HEK293 (cell line): ENCODE measurements at regions not wholly inside any gene's neighbourhood (a gene's known extent, or its start where the extent isn't known, plus 50 kb on each side); places are given as distances from the start of the nearest gene placed in this dataset.
A peak's percentile ranks its signal among the peaks of the same experiment; 100 is the strongest.
"Not testable (repeated sequence)": the region's sequence is repeated elsewhere in the genome, so short reads cannot be mapped to it uniquely, and the experiment has no call there.

ENCODE experiments used
- CTCF ChIA-PET: fragments of 350-600 bp; formaldehyde crosslinking; extraction: SDS; loops from one replicate; lab custom pipeline; 2021; ENCODE audit warnings: antibody characterized with exemption; lab: Yijun Ruan, JAX
- POLR2A ChIA-PET: fragments of 300-600 bp; formaldehyde crosslinking; extraction: SDS; loops from one replicate; lab custom pipeline; 2020; ENCODE audit warnings: antibody characterized with exemption, inconsistent platforms; lab: Yijun Ruan, JAX
- H3K27ac ChIP-seq: fragments of 200-500 bp; sonication (Bioruptor generic); 2 replicates; pipeline ENCODE4 v1.5.1; 2014; ENCODE audit warnings: low read depth, low read length, control low read depth, inconsistent platforms; ENCODE audit errors: extremely low read depth
- H3K36me3 ChIP-seq, 2 experiments: fragments of 200-500 bp in 1 of 2; sonication (Bioruptor generic) in 1 of 2; 1 replicate in 1 of 2; 2 replicates in 1 of 2; pipeline ENCODE4 v1.5.1; 2014 to 2017; ENCODE audit warnings: inconsistent platforms in 2 of 2, low read length in 2 of 2; ENCODE audit not compliant: control insufficient read depth in 2 of 2, insufficient read depth in 1 of 2
- H3K4me1 ChIP-seq: fragments of 200-500 bp; sonication (Bioruptor generic); 2 replicates; pipeline ENCODE4 v1.5.1; 2014; ENCODE audit warnings: mild to moderate bottlenecking, low read length, inconsistent platforms; ENCODE audit not compliant: control insufficient read depth, insufficient read depth
- H3K4me3 ChIP-seq: 2 replicates; pipeline ENCODE4 v1.5.1; 2011; ENCODE audit warnings: low read depth, mild to moderate bottlenecking, control low read depth, low read length, moderate library complexity
- H3K9me3 ChIP-seq: fragments of 200-500 bp; sonication (Bioruptor generic); 2 replicates; pipeline ENCODE4 v1.5.1; 2014; ENCODE audit warnings: low read depth, low read length, inconsistent platforms; ENCODE audit not compliant: control insufficient read depth, insufficient read depth
- ZNF654 ChIP-seq: fragments of 450-650 bp; formaldehyde crosslinking; IDR thresholded peaks from 2 replicates; pipeline ENCODE4 v1.5.1; 2016; ENCODE audit warnings: low read depth, missing biosample characterization, missing genetic modification characterization
- TF ChIP-seq, protein P1 (sequence below): fragments of 450-650 bp; formaldehyde crosslinking; IDR thresholded peaks from 2 replicates; pipeline ENCODE4 v1.5.1; 2016; ENCODE audit warnings: missing biosample characterization, missing genetic modification characterization

- H3K36me3 ChIP-seq, POLR2A ChIA-PET, H3K9me3 ChIP-seq, H3K4me3 ChIP-seq, H3K27ac ChIP-seq, H3K4me1 ChIP-seq: not testable (repeated sequence)
- peak; percentile 36 for TF ChIP-seq ZNF654 (tag by site-specific recombination)
- TF ChIP-seq, protein P1, sequence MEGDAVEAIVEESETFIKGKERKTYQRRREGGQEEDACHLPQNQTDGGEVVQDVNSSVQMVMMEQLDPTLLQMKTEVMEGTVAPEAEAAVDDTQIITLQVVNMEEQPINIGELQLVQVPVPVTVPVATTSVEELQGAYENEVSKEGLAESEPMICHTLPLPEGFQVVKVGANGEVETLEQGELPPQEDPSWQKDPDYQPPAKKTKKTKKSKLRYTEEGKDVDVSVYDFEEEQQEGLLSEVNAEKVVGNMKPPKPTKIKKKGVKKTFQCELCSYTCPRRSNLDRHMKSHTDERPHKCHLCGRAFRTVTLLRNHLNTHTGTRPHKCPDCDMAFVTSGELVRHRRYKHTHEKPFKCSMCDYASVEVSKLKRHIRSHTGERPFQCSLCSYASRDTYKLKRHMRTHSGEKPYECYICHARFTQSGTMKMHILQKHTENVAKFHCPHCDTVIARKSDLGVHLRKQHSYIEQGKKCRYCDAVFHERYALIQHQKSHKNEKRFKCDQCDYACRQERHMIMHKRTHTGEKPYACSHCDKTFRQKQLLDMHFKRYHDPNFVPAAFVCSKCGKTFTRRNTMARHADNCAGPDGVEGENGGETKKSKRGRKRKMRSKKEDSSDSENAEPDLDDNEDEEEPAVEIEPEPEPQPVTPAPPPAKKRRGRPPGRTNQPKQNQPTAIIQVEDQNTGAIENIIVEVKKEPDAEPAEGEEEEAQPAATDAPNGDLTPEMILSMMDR (tag by site-specific recombination) = peak; percentile 31; the same call in 1 of the 2 replicates
- CTCF ChIA-PET = interaction anchor here (0.6 to 2.1 kb wide), 8 partner anchors 10 to 273 kb away, joined by 3 to 8 read pairs (median 4); no protein-coding TSS in a partner anchor
Observed at GRCh38 chr3:75422101-75422945, 241.8 kb upstream of the FRG2C start.

DNA sequence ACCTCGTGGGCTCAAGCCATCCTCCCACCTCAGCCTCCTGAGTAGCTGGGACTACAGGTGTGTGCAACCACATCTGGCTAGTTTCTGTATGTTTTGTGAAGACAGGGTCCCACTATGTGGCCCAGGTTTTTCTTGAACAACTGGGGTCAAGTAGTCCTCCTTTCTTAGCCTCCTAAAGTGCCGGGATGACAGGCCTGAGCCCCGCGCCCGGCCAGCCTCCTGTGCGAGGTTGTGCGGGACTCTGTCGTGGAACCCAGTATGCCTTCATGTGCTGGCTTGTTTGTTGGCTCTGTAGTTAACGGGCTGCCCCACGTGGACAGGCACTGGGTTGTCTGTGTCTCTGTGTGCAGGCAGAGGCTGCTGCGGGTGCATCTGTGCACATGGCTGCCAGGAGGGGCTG, 238.7 kb upstream of the FRG2C start:
- peaks cover 0 to 16% of the 10 kb centered on the region in 2 experiments; a peak in 2 of 3 replicates for H3K36me3 ChIP-seq
- POLR2A ChIA-PET, H3K27ac ChIP-seq, H3K4me3 ChIP-seq, H3K9me3 ChIP-seq, CTCF ChIA-PET, H3K4me1 ChIP-seq: not testable (repeated sequence)

DNA sequence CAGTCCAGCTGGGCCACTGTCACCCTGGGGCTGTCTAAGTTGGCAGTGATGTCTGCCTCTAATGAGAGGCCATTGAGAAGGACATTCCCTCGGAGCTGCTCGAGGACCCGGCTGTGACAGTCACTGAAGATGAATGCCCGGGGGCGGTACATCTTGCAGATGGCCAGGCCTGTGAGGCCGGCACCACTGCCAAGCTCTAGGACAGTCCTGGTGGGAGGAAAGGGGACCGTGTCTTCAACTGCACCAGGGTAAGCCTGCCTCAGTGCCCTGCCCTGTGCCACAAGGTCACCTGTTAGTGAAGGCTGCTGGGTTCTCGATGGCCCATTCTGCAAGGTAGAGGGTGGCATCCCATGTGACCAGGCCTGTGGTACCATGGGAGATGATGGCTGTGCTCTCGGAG, 236.6 kb upstream of the FRG2C start:
- H3K27ac ChIP-seq, H3K9me3 ChIP-seq, CTCF ChIA-PET, H3K4me1 ChIP-seq, POLR2A ChIA-PET, H3K4me3 ChIP-seq: not testable (repeated sequence)
- H3K36me3 ChIP-seq = peaks cover 0 to 25% of the 10 kb centered on the region in 2 experiments; a peak in 2 of 3 replicates

DNA sequence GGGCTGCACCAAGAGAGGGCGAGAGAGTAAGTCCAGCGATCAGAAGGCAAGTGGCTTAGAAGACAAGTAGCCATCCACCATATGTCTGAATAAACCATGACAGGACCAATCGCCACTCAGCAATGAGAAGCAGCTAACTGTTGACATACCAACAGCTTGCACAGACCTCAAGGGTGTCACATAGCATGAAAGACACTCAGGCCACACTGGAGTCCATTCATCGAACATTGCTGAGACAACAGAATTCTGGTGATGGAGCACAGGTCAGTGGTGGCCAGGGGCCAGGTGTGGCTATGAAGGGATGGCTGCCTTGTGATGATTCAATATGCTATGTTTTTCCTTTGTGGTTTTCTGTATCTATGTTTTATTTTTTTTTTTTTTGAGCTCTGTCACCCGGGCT, 236.2 kb upstream of the FRG2C start:
- H3K36me3 ChIP-seq = peaks cover 0 to 25% of the 10 kb centered on the region in 2 experiments; a peak in 2 of 3 replicates
- H3K9me3 ChIP-seq, H3K4me1 ChIP-seq, H3K4me3 ChIP-seq, POLR2A ChIA-PET, H3K27ac ChIP-seq, CTCF ChIA-PET: not testable (repeated sequence)

DNA sequence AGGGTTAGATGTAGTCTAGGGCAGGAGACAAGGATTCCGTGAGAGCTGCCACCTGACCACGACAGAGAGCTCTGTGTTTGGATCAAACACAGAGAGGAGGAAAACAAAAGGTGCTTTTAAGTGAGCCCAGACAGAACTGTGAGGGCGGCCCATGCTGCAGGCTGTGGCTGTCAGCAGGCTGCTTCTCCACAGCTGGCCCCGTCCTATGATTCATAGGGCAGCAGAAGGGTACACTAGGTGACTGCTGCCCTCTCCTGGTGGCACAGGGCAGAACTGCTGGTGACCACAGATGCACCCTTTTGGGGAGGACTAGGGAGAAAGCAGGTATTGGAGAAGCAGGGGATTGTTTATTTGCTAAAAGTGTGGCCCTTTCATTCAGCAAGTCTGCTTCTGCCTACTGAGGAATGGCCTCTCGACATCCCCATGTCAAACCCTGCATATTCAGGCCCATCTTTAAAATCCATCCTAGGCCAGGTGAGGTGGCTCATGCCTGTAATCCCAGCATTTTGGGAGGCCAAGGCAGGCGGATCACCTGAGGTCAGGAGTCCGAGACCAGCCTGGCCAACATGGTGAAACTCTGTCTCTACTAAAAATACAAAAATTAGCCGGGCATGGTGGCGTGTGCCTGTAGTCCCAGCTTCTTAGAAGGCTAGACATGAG, 234.4 kb upstream of the FRG2C start:
- H3K4me3 ChIP-seq, POLR2A ChIA-PET, H3K9me3 ChIP-seq: not testable (repeated sequence)
- CTCF ChIA-PET = interaction anchor here (0.5 to 1.3 kb wide), 3 partner anchors 9 to 1828 kb away, joined by 3 to 5 read pairs (median 4); no protein-coding TSS in a partner anchor
- H3K36me3 ChIP-seq = peaks cover 0 to 25% of the 10 kb centered on the region in 2 experiments; a peak in 1 of 3 replicates
- TF ChIP-seq, protein P1 (tag by site-specific recombination) = 0 out of 2 replicates have a peak, but pooled peaks have one; percentile 59
- TF ChIP-seq ZNF654 (tag by site-specific recombination) = peak; percentile 52
- TF ChIP-seq, all 188 proteins: peak for 2; not testable (repeated sequence) for 186
- not testable (repeated sequence) for H3K27ac ChIP-seq, H3K4me1 ChIP-seq

DNA sequence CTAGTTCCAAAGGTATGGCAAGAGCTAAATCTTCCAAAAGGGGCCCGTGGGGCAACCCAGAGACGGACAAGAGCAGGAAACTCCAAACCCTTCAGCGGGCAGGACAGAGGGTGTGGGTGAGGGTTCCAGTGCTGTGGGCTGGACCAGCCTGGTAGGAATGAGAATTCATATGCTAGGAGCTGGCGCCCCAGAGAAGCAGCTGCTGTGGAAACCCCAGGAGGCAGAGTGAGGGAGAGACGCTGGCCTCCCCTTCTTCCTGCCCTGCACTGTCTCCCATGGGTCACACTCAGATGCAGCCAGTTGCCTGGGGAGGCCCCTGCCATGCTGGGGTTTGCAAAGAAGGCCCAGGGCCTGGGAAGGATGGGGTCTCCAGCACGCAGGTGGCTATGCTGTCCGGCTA, 233.7 kb upstream of the FRG2C start:
- POLR2A ChIA-PET, H3K4me3 ChIP-seq, H3K27ac ChIP-seq, H3K4me1 ChIP-seq, H3K9me3 ChIP-seq: not testable (repeated sequence)
- H3K36me3 ChIP-seq = peaks cover 0 to 25% of the 10 kb centered on the region in 2 experiments; a peak in 1 of 3 replicates
- CTCF ChIA-PET = interaction anchor here (0.8 to 1.3 kb wide), 2 partner anchors 10 to 139 kb away, joined by 3 to 4 read pairs; no protein-coding TSS in a partner anchor

- CTCF ChIA-PET = interaction anchor here (1.9 kb wide), 1 partner anchor 9 kb away, joined by 8 read pairs; no protein-coding TSS in a partner anchor
Observed at GRCh38 chr3:75431120-75431519, 233.0 kb upstream of the FRG2C start.

GRCh38 chr3:75432466-75432865, 231.7 kb upstream of the FRG2C start:
- CTCF ChIA-PET = interaction anchor here (0.6 to 1.9 kb wide), 2 partner anchors 10 to 118 kb away, joined by 4 to 8 read pairs; no protein-coding TSS in a partner anchor
- H3K4me3 ChIP-seq, H3K4me1 ChIP-seq, POLR2A ChIA-PET, H3K27ac ChIP-seq, H3K9me3 ChIP-seq: not testable (repeated sequence)
- peaks cover 0 to 21% of the 10 kb centered on the region in 2 experiments; a peak in 1 of 3 replicates for H3K36me3 ChIP-seq

More at GRCh38 chr3:75431120-75431519, 233.0 kb upstream of the FRG2C start:
- H3K4me1 ChIP-seq, POLR2A ChIA-PET, H3K9me3 ChIP-seq, H3K4me3 ChIP-seq, H3K27ac ChIP-seq: not testable (repeated sequence)
- H3K36me3 ChIP-seq = peaks cover 0 to 21% of the 10 kb centered on the region in 2 experiments; a peak in 1 of 3 replicates
